GM21526 (cell line): ENCODE measurements at regions not wholly inside any gene's neighbourhood (a gene's known extent, or its start where the extent isn't known, plus 50 kb on each side); places are given as distances from the start of the nearest gene placed in this dataset.
"Not testable (repeated sequence)": the region's sequence is repeated elsewhere in the genome, so short reads cannot be mapped to it uniquely, and the experiment has no call there.

ENCODE experiments used
- ATAC-seq: cut with Tn5 transposase; IDR thresholded peaks from one replicate; pipeline ENCODE4 v1.9.1; 2021; ENCODE audit warnings: moderate library complexity; ENCODE audit not compliant: unreplicated experiment, low FRiP score

DNA sequence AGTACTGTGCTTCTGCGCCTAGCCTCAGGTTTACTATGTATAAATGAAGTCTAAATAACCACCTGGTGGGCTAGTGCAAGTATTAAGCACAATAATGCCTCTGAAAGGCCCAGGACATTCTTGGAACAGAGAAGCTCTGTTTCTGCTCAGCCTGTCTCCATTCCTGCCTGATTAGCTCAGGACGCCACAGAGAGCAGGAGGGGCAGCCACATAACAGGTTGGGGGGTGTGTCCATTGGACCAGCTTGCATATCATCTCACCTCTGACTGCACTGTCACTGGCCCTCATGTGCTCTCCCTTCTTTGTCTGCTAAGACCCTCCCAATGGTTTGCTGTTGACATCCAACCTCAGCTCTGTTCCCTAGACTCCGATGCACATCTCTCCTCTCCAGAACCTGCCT, 52.8 kb upstream of the IKZF1 start:
- ATAC-seq = no peak

- ATAC-seq = no peak
These were observed 58.0 kb upstream of the IKZF1 start for GRCh38 chr7:50246551-50246950.

- ATAC-seq = not testable (repeated sequence)
These were observed 62.4 kb upstream of the IKZF1 start for GRCh38 chr7:50242111-50242510.

DNA sequence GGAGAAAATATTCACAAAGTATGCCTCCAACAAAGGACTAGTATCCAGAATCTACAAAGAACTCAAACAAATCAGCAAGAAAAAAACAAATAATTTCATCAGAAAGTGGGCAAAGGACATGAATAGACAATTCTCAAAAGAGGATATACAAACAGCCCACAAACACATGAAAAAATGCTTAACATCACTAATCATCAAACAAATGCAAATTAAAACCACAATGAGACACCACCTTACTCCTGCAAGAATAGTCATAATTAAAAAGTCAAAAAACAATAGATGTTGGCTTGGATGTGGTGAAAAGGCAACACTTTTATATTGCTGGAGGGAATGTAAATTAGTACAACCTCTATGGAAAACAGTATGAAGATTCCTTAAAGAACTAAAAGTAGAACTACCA, 63.8 kb upstream of the IKZF1 start:
- ATAC-seq = not testable (repeated sequence)

DNA sequence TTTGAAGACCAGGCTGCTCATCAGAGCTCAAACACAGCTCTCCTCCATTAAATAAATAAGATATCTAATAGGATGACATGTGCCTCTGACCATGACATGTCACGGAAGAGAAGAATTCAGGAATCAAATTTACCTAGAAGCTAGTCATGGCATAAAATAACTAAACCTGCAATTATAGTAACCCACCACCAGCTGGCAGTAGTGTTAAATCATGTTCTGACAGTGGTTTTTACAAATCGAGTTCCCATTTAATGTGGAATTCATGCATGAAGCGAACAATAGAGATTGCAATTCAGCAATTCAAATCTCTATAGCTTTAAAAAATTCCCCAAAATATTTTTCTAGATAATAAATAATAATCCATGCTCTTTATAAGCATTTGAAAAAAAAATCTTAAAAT, 74.6 kb upstream of the IKZF1 start:
- ATAC-seq = no peak

GRCh38 chr7:50228148-50228547, 76.4 kb upstream of the IKZF1 start:
- ATAC-seq = no peak

GRCh38 chr7:50227726-50228125, 76.8 kb upstream of the IKZF1 start:
- ATAC-seq = no peak

- no peak for ATAC-seq
These were observed 77.8 kb upstream of the IKZF1 start for GRCh38 chr7:50226669-50227068.

- no peak for ATAC-seq
These were observed 78.4 kb upstream of the IKZF1 start for GRCh38 chr7:50226145-50226544.

DNA sequence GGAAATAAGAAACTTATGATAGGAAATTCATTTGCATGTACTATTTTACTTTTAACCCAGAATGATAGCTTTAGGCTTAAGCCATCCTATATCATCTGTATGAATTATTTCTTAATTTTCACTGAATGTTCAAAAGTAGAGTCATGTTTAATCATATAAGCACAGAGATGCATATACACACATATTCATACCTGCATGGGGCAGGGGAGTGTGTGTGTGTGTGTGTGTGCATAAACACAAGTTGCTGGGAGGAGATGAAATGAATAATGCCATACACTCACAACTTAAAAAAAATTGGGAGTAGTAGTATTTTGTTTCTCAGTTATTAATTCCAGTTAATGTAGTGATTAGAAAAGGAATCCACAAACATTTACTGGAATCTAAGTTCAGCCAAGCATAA, 83.1 kb upstream of the IKZF1 start:
- ATAC-seq = no peak

DNA sequence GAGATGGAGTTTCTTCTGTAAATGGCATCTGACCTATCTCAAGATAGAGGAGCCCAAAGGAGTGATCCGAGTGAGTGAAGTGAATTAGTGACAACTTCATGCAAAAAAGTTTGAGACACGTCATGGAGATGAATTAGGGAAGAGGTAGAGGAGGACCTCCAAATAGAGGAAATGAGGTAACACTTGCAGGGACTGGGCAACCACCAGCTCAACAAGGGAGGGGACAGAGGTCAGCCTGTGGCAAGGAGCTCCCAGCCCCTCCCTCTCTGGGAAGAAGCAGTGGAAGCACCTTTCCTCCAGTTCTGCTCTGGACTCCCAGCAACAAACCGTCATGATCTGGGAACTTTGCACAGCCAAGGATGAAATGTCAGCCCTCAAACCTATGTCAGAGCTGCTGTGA, 83.5 kb upstream of the IKZF1 start:
- ATAC-seq = no peak

DNA sequence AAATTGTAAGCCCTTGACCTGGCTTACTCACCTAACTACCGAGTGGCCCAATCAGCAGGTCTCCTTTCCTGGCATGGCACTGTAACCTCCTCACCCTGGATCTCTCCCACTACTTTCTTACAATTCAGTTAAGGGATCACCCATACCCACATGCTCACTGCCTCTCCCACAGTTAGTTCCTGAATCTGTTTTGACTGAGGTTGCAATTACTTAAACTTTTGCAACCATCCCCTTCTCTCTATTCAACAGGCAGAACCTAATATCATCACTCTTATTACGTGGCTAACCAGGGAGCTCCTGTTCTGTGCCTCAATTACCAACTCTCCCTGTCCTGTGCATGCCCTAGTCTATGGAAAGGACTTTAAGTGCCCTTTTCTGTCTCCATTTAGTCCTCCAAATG, 84.2 kb upstream of the IKZF1 start:
- ATAC-seq = no peak

GRCh38 chr7:50217821-50218281, 86.7 kb upstream of the IKZF1 start:
- ATAC-seq = no peak

GRCh38 chr7:50217401-50217800, 87.1 kb upstream of the IKZF1 start:
- ATAC-seq = no peak

DNA sequence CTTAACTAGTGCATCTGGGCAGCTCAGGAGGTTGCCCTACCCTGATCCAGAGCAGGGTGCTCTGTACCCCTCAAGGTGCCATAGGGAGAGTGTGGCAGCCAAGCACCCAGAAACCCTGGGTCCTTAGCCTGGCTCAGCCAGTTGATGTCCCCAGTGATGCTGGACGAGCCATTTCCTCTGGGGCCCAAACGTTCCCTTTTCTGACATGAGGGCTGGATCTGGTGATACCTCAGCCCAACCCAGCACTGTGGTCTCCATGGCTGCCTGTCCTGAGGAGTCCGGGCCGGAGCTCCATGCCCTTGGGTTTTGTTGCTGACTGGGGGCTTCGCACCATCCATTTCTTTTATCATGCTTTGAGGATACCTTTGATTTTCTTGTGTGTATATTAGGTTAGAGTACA, 87.9 kb upstream of the IKZF1 start:
- no peak for ATAC-seq

DNA sequence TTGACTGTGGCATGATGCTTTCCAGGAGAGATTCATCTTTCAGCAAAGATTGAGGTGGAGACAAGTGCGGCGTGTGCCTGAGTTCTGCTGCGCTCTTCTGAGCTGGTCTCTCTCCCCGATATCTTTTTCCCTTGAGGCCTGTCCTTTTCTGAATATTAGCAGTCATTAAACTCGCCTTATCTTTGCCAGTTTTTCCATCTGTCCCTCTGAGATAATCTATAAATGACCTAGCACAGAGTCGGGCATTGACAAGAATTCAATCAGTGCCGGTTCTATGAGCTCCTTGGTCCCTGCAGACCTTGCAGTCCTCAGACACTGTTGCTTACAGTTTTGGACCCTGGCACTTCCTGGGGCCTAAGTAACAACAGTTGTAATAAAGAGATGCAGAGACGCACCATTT, 89.7 kb upstream of the IKZF1 start:
- ATAC-seq = no peak

GRCh38 chr7:50214126-50214670, 90.3 kb upstream of the IKZF1 start:
- ATAC-seq = no peak

GRCh38 chr7:50213622-50214017, 90.9 kb upstream of the IKZF1 start:
- ATAC-seq = no peak

DNA sequence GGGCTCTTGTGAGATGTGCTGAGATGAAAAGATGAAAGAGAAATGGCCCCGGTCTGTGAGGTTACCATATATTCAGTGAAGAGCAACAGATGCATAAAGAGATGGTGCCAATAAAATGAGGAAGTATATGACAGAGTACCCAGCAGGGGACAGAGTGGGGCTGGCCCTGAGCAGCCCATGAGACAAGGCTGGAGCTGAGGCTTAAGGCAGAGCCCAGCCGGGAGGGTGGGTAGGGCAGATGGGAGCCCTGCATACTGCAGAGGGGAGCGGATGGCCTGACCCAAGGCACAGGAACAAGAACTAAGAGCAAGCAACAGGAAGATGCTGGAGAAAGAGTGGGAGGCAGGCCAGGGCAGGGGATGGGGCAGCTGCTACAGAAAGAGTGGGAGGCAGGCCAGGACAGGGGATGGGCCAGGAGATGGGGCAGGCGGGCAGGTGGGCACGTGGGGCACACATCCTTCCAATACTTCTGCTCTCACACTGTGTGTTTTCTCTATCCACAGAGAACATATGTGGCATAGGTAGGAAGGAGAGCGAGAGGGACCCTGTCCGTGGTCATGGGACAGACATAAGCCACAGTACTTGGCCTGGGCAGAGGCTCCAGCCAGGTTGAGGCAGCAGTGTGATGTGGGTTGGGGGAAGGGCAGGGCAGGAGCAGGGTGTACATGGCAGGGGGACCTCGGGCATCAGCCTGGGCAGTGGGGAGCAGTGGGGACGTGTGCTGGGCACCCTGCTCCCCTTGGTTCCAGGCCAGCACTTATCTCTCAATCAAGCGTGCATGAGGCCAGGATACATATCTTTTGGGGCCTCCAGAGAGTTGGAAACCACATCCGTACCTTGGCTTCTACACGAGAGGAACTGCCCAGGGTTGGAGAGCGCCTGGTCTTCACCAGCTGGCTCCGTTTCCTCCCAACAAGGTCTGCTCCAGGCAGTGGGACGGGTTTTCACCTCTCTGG, 91.6 kb upstream of the IKZF1 start:
- no peak for ATAC-seq

GRCh38 chr7:50212016-50212325, 92.5 kb upstream of the IKZF1 start:
- no peak for ATAC-seq

- no peak for ATAC-seq
These were observed 93.1 kb upstream of the IKZF1 start for GRCh38 chr7:50211130-50212015.
